ENCODE measurements at regions not wholly inside any gene's neighbourhood (a gene's known extent, or its start where the extent isn't known, plus 50 kb on each side); places are given as distances from the start of the nearest gene placed in this dataset.
"Not testable (repeated sequence)": the region's sequence is repeated elsewhere in the genome, so short reads cannot be mapped to it uniquely, and the experiment has no call there.

DNA sequence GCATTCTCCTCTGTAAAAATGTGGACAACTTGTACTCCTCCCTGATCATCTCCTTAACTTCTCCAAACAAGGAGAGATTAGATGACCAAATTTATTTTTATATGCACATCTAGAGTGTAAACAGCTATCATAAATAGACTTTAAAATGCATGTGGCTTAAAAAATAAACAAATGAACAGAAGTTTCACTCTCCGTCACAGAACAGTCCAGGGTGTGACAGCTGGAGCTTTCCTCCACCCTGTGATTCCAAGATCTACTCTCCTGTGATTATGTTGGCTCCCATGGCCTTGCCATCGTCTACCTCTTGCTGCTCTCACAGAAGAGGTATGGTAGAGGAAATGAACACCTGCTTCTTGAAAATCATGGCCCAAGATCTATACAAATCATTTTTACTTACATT, 560.2 kb downstream of the TOX3 start:
- TF ChIP-seq, protein P1, sequence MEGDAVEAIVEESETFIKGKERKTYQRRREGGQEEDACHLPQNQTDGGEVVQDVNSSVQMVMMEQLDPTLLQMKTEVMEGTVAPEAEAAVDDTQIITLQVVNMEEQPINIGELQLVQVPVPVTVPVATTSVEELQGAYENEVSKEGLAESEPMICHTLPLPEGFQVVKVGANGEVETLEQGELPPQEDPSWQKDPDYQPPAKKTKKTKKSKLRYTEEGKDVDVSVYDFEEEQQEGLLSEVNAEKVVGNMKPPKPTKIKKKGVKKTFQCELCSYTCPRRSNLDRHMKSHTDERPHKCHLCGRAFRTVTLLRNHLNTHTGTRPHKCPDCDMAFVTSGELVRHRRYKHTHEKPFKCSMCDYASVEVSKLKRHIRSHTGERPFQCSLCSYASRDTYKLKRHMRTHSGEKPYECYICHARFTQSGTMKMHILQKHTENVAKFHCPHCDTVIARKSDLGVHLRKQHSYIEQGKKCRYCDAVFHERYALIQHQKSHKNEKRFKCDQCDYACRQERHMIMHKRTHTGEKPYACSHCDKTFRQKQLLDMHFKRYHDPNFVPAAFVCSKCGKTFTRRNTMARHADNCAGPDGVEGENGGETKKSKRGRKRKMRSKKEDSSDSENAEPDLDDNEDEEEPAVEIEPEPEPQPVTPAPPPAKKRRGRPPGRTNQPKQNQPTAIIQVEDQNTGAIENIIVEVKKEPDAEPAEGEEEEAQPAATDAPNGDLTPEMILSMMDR (IDR thresholded peaks at IDR 0.05; ENCODE audit: insufficient read depth, missing control alignments) = no peak
- FAIRE-seq (no peak), DNase-seq (ENCODE audit: insufficient read length, low spot score) (no peak)

DNA sequence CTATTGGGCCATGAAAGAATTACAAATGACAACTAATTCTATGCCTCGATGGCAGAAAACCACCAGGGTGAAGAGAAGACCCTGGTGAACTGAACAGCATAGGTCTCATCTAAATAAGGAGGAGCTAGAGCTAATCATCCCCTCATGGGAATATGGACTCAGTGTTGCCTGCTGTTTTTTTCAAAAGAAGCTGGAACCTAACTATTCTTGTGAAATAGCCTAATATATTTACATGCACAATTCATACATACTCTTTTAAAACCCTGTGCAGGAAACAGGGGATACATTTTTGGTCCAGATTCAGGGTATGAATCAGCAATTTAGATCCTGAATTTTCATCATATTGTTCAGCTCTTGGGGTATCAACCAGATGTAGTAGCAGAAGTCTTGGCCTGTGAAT, 560.6 kb downstream of the TOX3 start:
- FAIRE-seq (no peak), DNase-seq (ENCODE audit: insufficient read length, low spot score) (no peak)
- TF ChIP-seq, protein P1 (IDR thresholded peaks at IDR 0.05; ENCODE audit: insufficient read depth, missing control alignments) = no peak

DNA sequence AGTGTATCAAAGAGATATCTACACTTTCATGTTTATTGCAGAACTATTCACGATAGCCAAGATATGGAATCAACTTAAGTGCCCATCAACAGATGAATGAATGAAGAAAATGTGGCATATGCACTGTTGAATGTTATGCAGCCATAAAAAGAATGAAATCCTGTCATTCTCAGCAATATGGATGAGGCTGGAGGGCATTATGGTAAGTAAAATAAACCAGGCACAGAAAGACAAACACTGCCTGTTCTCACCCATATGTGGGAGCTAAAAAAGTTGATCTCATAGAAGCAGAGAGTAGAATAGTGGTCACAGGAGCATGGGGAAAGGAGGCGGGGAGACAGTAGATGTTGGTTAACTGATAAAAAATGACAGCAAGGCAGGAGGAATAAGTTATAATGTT, 561.8 kb downstream of the TOX3 start:
- FAIRE-seq = no peak
- no peak for DNase-seq (ENCODE audit: insufficient read length, low spot score)
- TF ChIP-seq, protein P1 (IDR thresholded peaks at IDR 0.05; ENCODE audit: insufficient read depth, missing control alignments) = no peak

DNA sequence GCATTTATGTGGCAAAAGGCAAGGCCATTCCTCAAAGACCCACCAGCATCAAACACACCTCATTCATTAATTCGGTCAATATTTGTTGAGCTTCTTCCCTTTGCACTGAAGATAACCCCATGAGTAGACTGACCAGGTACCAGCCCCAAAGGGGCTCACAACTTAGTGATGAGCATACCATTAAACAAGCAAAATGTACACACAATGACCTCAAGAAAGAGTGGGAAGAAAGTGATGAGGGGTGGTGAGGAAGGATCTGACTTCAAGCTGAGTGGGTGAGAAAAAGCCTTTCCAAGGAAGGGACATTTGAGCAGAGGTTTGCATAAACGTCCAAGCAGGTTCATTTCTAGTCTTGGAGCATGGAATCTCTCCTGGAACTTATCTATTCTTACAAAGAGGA, 562.5 kb downstream of the TOX3 start:
- TF ChIP-seq, protein P1 (IDR thresholded peaks at IDR 0.05; ENCODE audit: insufficient read depth, missing control alignments) = no peak
- no peak for FAIRE-seq

DNA sequence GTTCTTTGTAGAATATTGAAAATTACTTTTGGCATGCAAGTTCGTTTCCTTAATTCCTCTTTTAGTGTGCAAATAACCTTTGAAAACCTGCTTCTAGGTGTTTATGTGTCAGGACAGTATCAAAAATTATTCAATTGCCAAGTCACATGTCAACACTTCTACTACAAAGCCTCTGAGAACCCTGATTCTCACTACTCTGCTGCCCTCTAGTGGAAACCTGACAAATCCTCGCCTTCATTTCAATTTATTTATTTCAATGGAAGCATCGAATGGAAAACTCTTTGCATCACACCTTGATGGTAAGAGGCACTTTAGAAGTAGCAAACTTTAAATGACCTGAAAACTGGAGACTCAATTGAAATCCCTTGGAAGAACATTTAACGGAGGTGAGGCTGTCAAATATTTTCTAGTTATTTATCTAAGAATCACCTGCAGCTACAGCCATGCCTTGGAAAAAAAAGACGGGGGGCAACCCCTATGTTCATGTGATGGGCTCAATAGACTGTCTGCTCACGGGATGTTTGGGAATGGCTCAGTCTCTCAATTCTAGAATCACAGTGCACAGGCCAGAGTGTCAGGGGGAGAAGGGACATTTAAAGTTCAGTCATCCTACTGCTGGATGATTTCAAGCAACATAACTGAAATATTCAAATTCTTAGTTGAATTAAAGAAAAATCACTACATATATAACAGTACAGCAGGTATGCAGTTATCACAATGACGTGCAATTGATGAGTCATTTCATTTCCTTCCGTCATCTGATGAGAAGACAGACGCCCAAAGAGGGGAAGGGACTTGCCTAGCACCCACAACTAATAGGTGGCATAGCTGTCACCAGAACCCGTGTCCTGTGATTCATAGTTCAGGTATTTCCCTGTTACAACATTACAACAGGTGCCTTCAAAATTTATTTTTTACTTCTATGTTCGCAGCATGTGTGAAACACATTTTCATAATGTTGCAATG, 563.9 kb downstream of the TOX3 start:
- TF ChIP-seq, protein P1 (IDR thresholded peaks at IDR 0.05; ENCODE audit: insufficient read depth, missing control alignments) = peak; percentile 78
- no peak for FAIRE-seq

More for the DNA sequence above, 562.5 kb downstream of the TOX3 start:
- no peak for DNase-seq (ENCODE audit: insufficient read length, low spot score)

DNA sequence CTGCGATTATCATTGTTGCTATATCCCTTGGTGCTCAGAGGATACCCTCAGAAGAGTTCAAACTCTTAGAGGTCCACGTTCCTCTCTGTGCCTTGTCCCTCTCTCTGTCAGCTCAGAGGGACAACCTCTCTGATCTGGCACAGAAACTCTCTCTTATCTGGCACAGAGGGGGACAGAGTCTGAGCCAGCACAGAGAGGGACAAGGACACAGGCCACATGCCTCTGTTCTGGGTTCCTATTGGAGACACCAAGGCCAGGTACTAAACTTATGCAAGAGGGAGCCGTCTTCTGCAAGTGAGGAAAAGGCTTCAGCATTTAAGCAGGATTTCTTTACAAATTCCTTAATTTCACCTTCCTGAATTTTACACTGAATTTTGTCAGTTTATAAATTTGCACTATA, 565.2 kb downstream of the TOX3 start:
- TF ChIP-seq, protein P1 (IDR thresholded peaks at IDR 0.05; ENCODE audit: insufficient read depth, missing control alignments) = no peak
- FAIRE-seq (no peak), DNase-seq (ENCODE audit: insufficient read length, low spot score) (no peak)

More for the DNA sequence above, 563.9 kb downstream of the TOX3 start:
- DNase-seq (ENCODE audit: insufficient read length, low spot score) = no peak

DNA sequence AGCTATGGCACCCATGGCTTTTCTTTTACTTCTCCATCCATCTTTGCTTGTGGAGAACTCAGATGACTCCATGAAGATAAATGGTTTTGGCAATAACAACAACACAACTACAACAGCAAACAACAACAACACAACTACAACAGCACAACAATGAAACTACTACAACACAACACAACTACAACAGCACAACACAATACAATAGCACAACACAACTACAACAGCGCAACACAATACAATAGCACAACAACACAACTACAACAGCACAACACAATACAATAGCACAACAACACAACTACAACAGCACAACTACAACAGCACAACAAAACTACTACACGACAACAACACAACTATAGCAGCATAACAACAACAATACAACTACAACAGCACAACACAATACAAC, 569.4 kb downstream of the TOX3 start:
- DNase-seq (ENCODE audit: insufficient read length, low spot score); FAIRE-seq: not testable (repeated sequence)
